Activated CD8-positive, alpha-beta T cell treated with anti-CD3 and anti-CD28 coated beads for 36 hours (primary cell): ENCODE measurements at regions not wholly inside any gene's neighbourhood (a gene's known extent, or its start where the extent isn't known, plus 50 kb on each side); places are given as distances from the start of the nearest gene placed in this dataset.

Experiments
- ATAC-seq: fragments of 200-7000 bp; cut with Tn5 transposase; one replicate; pipeline ENCODE4 v1.10.0; 2021; ENCODE audit warnings: mild to moderate bottlenecking, moderate library complexity
- CTCF ChIA-PET: fragments of 350-600 bp; sonication (Branson Sonifier 250); formaldehyde crosslinking; loops from one replicate; lab custom pipeline; 2021; ENCODE audit warnings: antibody characterized with exemption; lab: Charles Lee
- POLR2A ChIA-PET: fragments of 350-600 bp; sonication (Branson Sonifier 250); formaldehyde crosslinking; loops from one replicate; lab custom pipeline; 2021; ENCODE audit warnings: antibody characterized with exemption; lab: Charles Lee
- DNase-seq: peaks from one replicate; pipeline ENCODE4 v3.0.0-alpha.2; 2020
- H3K27ac Mint-ChIP-seq: one replicate; pipeline ENCODE4 v1.8.0; 2021; ENCODE audit warnings: mild to moderate bottlenecking, mixed read lengths
- H3K27me3 Mint-ChIP-seq: one replicate; pipeline ENCODE4 v1.8.0; 2021; ENCODE audit warnings: mixed read lengths
- H3K36me3 Mint-ChIP-seq: one replicate; pipeline ENCODE4 v1.8.0; 2021; ENCODE audit warnings: low read depth, mixed read lengths
- H3K4me1 Mint-ChIP-seq: one replicate; pipeline ENCODE4 v1.8.0; 2021; ENCODE audit warnings: low read depth, mixed read lengths
- H3K4me3 Mint-ChIP-seq: one replicate; pipeline ENCODE4 v1.8.0; 2021; ENCODE audit warnings: mild to moderate bottlenecking, moderate library complexity, mixed read lengths
- H3K9me3 Mint-ChIP-seq: one replicate; pipeline ENCODE4 v1.8.0; 2021; ENCODE audit warnings: mixed read lengths
- intact Hi-C: fragments of 100-400 bp; cut with micrococcal nuclease; formaldehyde crosslinking; loops from one replicate; pipeline ENCODE4 v1.10.0; 2022
- TF ChIP-seq, protein P1 (sequence below): fragments of 200-600 bp; IDR thresholded peaks from one replicate; pipeline ENCODE4 v1.8.0; 2022; ENCODE audit warnings: antibody characterized with exemption, mild to moderate bottlenecking

- intact Hi-C loops = no loop called here
- no peak for ATAC-seq
- Mint-ChIP-seq H3K4me3 (no peak overlapping the region), H3K27me3 (no peaks in the 10 kb centered on the region), H3K9me3 (no peaks in the 10 kb centered on the region), H3K4me1 (no peaks in the 10 kb centered on the region), H3K36me3 (no peaks in the 10 kb centered on the region), H3K27ac (no peak overlapping the region)
- DNase-seq = no peak
- TF ChIP-seq, protein P1, sequence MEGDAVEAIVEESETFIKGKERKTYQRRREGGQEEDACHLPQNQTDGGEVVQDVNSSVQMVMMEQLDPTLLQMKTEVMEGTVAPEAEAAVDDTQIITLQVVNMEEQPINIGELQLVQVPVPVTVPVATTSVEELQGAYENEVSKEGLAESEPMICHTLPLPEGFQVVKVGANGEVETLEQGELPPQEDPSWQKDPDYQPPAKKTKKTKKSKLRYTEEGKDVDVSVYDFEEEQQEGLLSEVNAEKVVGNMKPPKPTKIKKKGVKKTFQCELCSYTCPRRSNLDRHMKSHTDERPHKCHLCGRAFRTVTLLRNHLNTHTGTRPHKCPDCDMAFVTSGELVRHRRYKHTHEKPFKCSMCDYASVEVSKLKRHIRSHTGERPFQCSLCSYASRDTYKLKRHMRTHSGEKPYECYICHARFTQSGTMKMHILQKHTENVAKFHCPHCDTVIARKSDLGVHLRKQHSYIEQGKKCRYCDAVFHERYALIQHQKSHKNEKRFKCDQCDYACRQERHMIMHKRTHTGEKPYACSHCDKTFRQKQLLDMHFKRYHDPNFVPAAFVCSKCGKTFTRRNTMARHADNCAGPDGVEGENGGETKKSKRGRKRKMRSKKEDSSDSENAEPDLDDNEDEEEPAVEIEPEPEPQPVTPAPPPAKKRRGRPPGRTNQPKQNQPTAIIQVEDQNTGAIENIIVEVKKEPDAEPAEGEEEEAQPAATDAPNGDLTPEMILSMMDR = no peak
- ChIA-PET POLR2A (no interaction called here), CTCF (no interaction called here)
Measured at GRCh38 chr5:8394965-8395364, 526.0 kb downstream of the MTRR start.

- H3K9me3 Mint-ChIP-seq = no peaks in the 10 kb centered on the region
- intact Hi-C loops = no loop called here
- H3K36me3 Mint-ChIP-seq = no peaks in the 10 kb centered on the region
- no peak overlapping the region for H3K27ac Mint-ChIP-seq
- CTCF ChIA-PET = no interaction called here
- no peaks in the 10 kb centered on the region for H3K27me3 Mint-ChIP-seq
- DNase-seq (no peak), ATAC-seq (no peak)
- H3K4me3 Mint-ChIP-seq = no peak overlapping the region
- no peaks in the 10 kb centered on the region for H3K4me1 Mint-ChIP-seq
- POLR2A ChIA-PET = no interaction called here
- TF ChIP-seq, protein P1 = no peak
Measured at GRCh38 chr5:8396246-8396645, 527.3 kb downstream of the MTRR start.

- intact Hi-C loops = no loop called here
- no peaks in the 10 kb centered on the region for H3K9me3 Mint-ChIP-seq
- ATAC-seq (no peak), DNase-seq (no peak)
- ChIA-PET POLR2A (no interaction called here), CTCF (no interaction called here)
- no peak overlapping the region for H3K27ac Mint-ChIP-seq
- TF ChIP-seq, protein P1 = no peak
- no peak overlapping the region for H3K4me3 Mint-ChIP-seq
- H3K27me3 Mint-ChIP-seq = no peaks in the 10 kb centered on the region
- no peaks in the 10 kb centered on the region for H3K4me1 Mint-ChIP-seq
- no peaks in the 10 kb centered on the region for H3K36me3 Mint-ChIP-seq
Measured at GRCh38 chr5:8396756-8397155, 527.8 kb downstream of the MTRR start.

- H3K36me3 Mint-ChIP-seq = no peaks in the 10 kb centered on the region
- ATAC-seq (no peak), DNase-seq (no peak)
- no peaks in the 10 kb centered on the region for H3K9me3 Mint-ChIP-seq
- TF ChIP-seq, protein P1 = no peak
- H3K27me3 Mint-ChIP-seq = no peaks in the 10 kb centered on the region
- ChIA-PET CTCF (no interaction called here), POLR2A (no interaction called here)
- no peak overlapping the region for H3K4me3 Mint-ChIP-seq
- no peaks in the 10 kb centered on the region for H3K4me1 Mint-ChIP-seq
- no peak overlapping the region for H3K27ac Mint-ChIP-seq
- intact Hi-C loops = no loop called here
Measured at GRCh38 chr5:8399471-8399870, 530.5 kb downstream of the MTRR start.

DNA sequence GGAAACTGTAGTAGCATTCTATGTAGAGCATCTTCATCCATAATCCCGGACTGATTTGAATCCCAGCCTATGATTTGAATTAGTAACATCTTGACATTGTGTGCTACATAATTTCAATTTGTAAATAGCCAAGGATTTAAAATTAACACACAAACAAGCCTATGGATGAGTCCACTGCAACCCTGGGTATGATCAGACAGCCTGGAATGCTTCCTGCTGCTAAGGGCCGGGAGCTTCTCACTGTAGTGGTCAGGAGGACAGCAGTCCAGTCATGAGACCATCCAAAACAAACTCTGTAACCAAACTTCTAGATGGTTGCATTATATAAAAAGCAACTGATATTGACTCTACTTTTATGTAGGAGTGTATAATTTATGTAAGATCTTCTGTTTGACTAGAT lies 539.3 kb downstream of the MTRR start:
- H3K27ac Mint-ChIP-seq = no peak overlapping the region
- H3K4me3 Mint-ChIP-seq = no peak overlapping the region
- TF ChIP-seq, protein P1 = no peak
- H3K9me3 Mint-ChIP-seq = peaks cover 3% of the 10 kb centered on the region
- H3K4me1 Mint-ChIP-seq = no peaks in the 10 kb centered on the region
- ATAC-seq = no peak
- DNase-seq = no peak
- H3K36me3 Mint-ChIP-seq = no peaks in the 10 kb centered on the region
- ChIA-PET CTCF (interaction anchor here (0.9 kb wide), 1 partner anchor 125 kb away, joined by 3 read pairs; no protein-coding TSS in a partner anchor), POLR2A (no interaction called here)
- intact Hi-C loops = no loop called here
- no peaks in the 10 kb centered on the region for H3K27me3 Mint-ChIP-seq
